ENCODE measurements at regions not wholly inside any gene's neighbourhood (a gene's known extent, or its start where the extent isn't known, plus 50 kb on each side); places are given as distances from the start of the nearest gene placed in this dataset.
"Not testable (repeated sequence)": the region's sequence is repeated elsewhere in the genome, so short reads cannot be mapped to it uniquely, and the experiment has no call there.

GRCh38 chr5:163750415-163750814 lies 245.0 kb downstream of the MAT2B start:
- TF ChIP-seq CTCF, POLR2A (IDR thresholded peaks at IDR 0.05): not testable (repeated sequence)
